HEK293 (cell line): ENCODE measurements at regions not wholly inside any gene's neighbourhood (a gene's known extent, or its start where the extent isn't known, plus 50 kb on each side); places are given as distances from the start of the nearest gene placed in this dataset.
"Not testable (repeated sequence)": the region's sequence is repeated elsewhere in the genome, so short reads cannot be mapped to it uniquely, and the experiment has no call there.

Experiments
- ZNF610 ChIP-seq: fragments of 450-650 bp; formaldehyde crosslinking; IDR thresholded peaks from 2 replicates; pipeline ENCODE4 v1.5.1; 2016; ENCODE audit warnings: missing biosample characterization, missing genetic modification characterization, borderline replicate concordance
- TF ChIP-seq, protein P1 (sequence below): fragments of 450-650 bp; formaldehyde crosslinking; IDR thresholded peaks from 2 replicates; pipeline ENCODE4 v1.5.1; 2016; ENCODE audit warnings: missing biosample characterization, missing genetic modification characterization

DNA sequence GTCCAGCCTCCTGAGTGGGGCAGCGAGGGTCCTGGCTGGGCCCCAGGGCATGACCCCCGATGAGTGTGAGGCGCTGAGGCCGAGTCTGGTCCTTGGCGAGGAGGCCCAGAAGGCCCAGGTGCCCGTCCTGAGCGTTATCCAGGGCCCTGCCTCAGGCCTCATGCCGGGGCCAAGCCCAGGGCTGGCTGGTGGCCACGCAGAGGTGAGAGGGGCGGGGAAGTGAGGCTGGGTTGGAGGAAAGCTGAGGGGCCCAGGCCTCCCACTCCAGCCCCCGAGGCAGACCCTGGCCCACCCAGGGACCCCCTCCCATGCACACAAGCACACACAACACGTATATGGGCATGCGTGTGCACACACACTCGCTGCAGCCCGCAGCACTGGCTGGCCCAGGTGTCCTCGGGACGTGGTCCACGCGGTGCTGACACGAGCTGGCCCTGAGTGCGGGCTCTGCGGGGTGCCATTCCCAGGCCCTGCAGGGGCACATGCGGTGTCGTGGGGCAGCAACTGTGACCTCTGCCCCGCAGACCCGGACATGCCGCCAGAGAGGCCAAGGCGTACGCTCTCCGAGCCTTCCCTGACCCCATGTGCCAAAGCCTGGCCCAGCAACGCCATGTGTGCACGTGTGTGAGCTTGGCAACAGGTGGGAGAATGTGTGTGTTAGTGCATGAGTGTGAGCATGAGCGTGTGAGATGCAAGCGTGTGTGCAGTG lies 160.2 kb downstream of the TMEM121 start:
- TF ChIP-seq, protein P1, sequence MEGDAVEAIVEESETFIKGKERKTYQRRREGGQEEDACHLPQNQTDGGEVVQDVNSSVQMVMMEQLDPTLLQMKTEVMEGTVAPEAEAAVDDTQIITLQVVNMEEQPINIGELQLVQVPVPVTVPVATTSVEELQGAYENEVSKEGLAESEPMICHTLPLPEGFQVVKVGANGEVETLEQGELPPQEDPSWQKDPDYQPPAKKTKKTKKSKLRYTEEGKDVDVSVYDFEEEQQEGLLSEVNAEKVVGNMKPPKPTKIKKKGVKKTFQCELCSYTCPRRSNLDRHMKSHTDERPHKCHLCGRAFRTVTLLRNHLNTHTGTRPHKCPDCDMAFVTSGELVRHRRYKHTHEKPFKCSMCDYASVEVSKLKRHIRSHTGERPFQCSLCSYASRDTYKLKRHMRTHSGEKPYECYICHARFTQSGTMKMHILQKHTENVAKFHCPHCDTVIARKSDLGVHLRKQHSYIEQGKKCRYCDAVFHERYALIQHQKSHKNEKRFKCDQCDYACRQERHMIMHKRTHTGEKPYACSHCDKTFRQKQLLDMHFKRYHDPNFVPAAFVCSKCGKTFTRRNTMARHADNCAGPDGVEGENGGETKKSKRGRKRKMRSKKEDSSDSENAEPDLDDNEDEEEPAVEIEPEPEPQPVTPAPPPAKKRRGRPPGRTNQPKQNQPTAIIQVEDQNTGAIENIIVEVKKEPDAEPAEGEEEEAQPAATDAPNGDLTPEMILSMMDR (tag by site-specific recombination) = not testable (repeated sequence)
- TF ChIP-seq ZNF610 (tag by site-specific recombination) = not testable (repeated sequence)
